Keratinocyte (primary cell): ENCODE measurements at regions not wholly inside any gene's neighbourhood (a gene's known extent, or its start where the extent isn't known, plus 50 kb on each side); places are given as distances from the start of the nearest gene placed in this dataset.
A peak's percentile ranks its signal among the peaks of the same experiment; 100 is the strongest.
"Not testable (repeated sequence)": the region's sequence is repeated elsewhere in the genome, so short reads cannot be mapped to it uniquely, and the experiment has no call there.

Source experiments
- DNase-seq: peaks from one replicate; pipeline ENCODE4 v3.0.0-alpha.2; 2011; ENCODE audit warnings: low read depth, missing footprints, low spot score
- FAIRE-seq: peaks from 2 replicates; lab custom pipeline; 2011; peaks lifted over from hg19 to GRCh38; lab: Jason Lieb, UNC
- H2AFZ ChIP-seq: 2 replicates; pipeline ENCODE4 v1.6.0; 2012; ENCODE audit warnings: low read length, control low read depth, inconsistent platforms; ENCODE audit not compliant: control insufficient read depth
- H3K27ac ChIP-seq: 2 replicates; pipeline ENCODE4 v1.5.1; 2011; ENCODE audit warnings: low read length; ENCODE audit not compliant: control insufficient read depth, insufficient read depth
- H3K27me3 ChIP-seq: 3 replicates; pipeline ENCODE4 v1.6.0; 2011; ENCODE audit warnings: low read length; ENCODE audit not compliant: control insufficient read depth, insufficient read depth; ENCODE audit errors: extremely low read depth
- H3K36me3 ChIP-seq, 2 experiments: 2 replicates in 1 of 2; 3 replicates in 1 of 2; pipeline ENCODE4 v1.5.1; 2011; ENCODE audit warnings: low read length in 2 of 2, mild to moderate bottlenecking in 1 of 2; ENCODE audit not compliant: control insufficient read depth in 2 of 2, insufficient read depth in 2 of 2; ENCODE audit errors: extremely low read depth in 1 of 2
- H3K4me1 ChIP-seq: 3 replicates; pipeline ENCODE4 v1.5.1; 2011; ENCODE audit warnings: low read length; ENCODE audit not compliant: control insufficient read depth, insufficient read depth; ENCODE audit errors: extremely low read depth
- H3K4me2 ChIP-seq: 3 replicates; pipeline ENCODE4 v1.6.0; 2011; ENCODE audit warnings: low read depth, low read length; ENCODE audit not compliant: control insufficient read depth, insufficient read depth; ENCODE audit errors: extremely low read depth
- H3K4me3 ChIP-seq, 3 experiments: fragments of 200-600 bp in 1 of 3; sonication (generic) in 1 of 3; 2 replicates in 2 of 3; 3 replicates in 1 of 3; pipeline ENCODE4 v1.5.1; 2011 to 2016; ENCODE audit warnings: low read length in 3 of 3, mild to moderate bottlenecking in 3 of 3, control low read depth in 2 of 3, inconsistent platforms in 1 of 3, low read depth in 1 of 3, mixed read lengths in 1 of 3, mixed run types in 1 of 3, moderate library complexity in 1 of 3; ENCODE audit not compliant: control insufficient read depth in 2 of 3, insufficient read depth in 2 of 3; ENCODE audit errors: extremely low read depth in 1 of 3
- H3K79me2 ChIP-seq: 2 replicates; pipeline ENCODE4 v1.6.0; 2012; ENCODE audit warnings: low read length; ENCODE audit not compliant: control insufficient read depth, insufficient read depth
- H3K9ac ChIP-seq: 3 replicates; pipeline ENCODE4 v1.6.0; 2011; ENCODE audit warnings: low read length; ENCODE audit not compliant: control insufficient read depth, insufficient read depth; ENCODE audit errors: extremely low read depth
- H3K9me1 ChIP-seq: 3 replicates; pipeline ENCODE4 v1.6.0; 2011; ENCODE audit warnings: low read length; ENCODE audit not compliant: control insufficient read depth, insufficient read depth; ENCODE audit errors: extremely low read depth
- H3K9me3 ChIP-seq: 2 replicates; pipeline ENCODE4 v1.5.1; 2012; ENCODE audit warnings: low read depth, low read length; ENCODE audit not compliant: control insufficient read depth
- H4K20me1 ChIP-seq: 3 replicates; pipeline ENCODE4 v1.6.0; 2011; ENCODE audit warnings: low read length; ENCODE audit not compliant: control insufficient read depth, insufficient read depth; ENCODE audit errors: extremely low read depth
- EZH2 ChIP-seq: IDR thresholded peaks from one replicate; pipeline ENCODE4 v1.6.1; 2012; ENCODE audit warnings: inconsistent platforms, mild to moderate bottlenecking, low read length, moderate library complexity
- dilution Hi-C: fragments of 300-500 bp; cut with MboI; formaldehyde crosslinking; loops from one replicate; pipeline ENCODE4 v1.7.0; 2020; ENCODE audit warnings: low sequenced_read_pairs; ENCODE audit not compliant: extremely low pct_ligation_motif_present
- TF ChIP-seq, protein P1 (sequence below), 3 experiments: IDR thresholded peaks in 1 of 3; conservative IDR thresholded peaks in 1 of 3; optimal IDR thresholded peaks in 1 of 3; 2 replicates in 2 of 3; 3 replicates in 1 of 3; pipeline versions ENCODE3 to v1.5.1; 2011; ENCODE audit warnings: low read length in 3 of 3, mild to moderate bottlenecking in 3 of 3, moderate library complexity in 2 of 3, control low read depth in 1 of 3, inconsistent platforms in 1 of 3; ENCODE audit not compliant: insufficient read depth in 2 of 3; ENCODE audit errors: extremely low read depth in 1 of 3

- H3K4me1 ChIP-seq: no peaks in the 10 kb centered on the region
- dilution Hi-C loops: no loop called here
- TF ChIP-seq EZH2: no peak
- TF ChIP-seq, protein P1, sequence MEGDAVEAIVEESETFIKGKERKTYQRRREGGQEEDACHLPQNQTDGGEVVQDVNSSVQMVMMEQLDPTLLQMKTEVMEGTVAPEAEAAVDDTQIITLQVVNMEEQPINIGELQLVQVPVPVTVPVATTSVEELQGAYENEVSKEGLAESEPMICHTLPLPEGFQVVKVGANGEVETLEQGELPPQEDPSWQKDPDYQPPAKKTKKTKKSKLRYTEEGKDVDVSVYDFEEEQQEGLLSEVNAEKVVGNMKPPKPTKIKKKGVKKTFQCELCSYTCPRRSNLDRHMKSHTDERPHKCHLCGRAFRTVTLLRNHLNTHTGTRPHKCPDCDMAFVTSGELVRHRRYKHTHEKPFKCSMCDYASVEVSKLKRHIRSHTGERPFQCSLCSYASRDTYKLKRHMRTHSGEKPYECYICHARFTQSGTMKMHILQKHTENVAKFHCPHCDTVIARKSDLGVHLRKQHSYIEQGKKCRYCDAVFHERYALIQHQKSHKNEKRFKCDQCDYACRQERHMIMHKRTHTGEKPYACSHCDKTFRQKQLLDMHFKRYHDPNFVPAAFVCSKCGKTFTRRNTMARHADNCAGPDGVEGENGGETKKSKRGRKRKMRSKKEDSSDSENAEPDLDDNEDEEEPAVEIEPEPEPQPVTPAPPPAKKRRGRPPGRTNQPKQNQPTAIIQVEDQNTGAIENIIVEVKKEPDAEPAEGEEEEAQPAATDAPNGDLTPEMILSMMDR (optimal IDR thresholded peaks at IDR 0.05 in 1 of 3, IDR thresholded peaks at IDR 0.05 in 1 of 3, conservative IDR thresholded peaks at IDR 0.05 in 1 of 3; ENCODE audit: extremely low read depth in 1 of 3, insufficient read depth in 2 of 3, low read length in 3 of 3): no peak
- no peaks in the 10 kb centered on the region for H3K79me2 ChIP-seq
- no peaks in the 10 kb centered on the region for H3K9me3 ChIP-seq
- H3K27me3 ChIP-seq: no peaks in the 10 kb centered on the region
- no peak for FAIRE-seq
- H3K36me3 ChIP-seq: no peaks in the 10 kb centered on the region
- H3K9me1 ChIP-seq: no peaks in the 10 kb centered on the region
- no peak overlapping the region for H3K4me2 ChIP-seq
- DNase-seq: no peak
- H2AFZ ChIP-seq: peak overlapping the region; percentile 44
- no peak overlapping the region for H3K27ac ChIP-seq
- H3K4me3 ChIP-seq: no peak overlapping the region
- H4K20me1 ChIP-seq: no peaks in the 10 kb centered on the region
- no peak overlapping the region for H3K9ac ChIP-seq
These were observed 118.9 kb upstream of the SMLR1 start for GRCh38 chr6:130708338-130708737.

- H3K79me2 ChIP-seq, H3K4me3 ChIP-seq, H3K27ac ChIP-seq, H3K9me3 ChIP-seq, H3K9ac ChIP-seq, H3K9me1 ChIP-seq, H3K27me3 ChIP-seq, H3K4me1 ChIP-seq, dilution Hi-C loops, FAIRE-seq, H2AFZ ChIP-seq, H3K36me3 ChIP-seq, H3K4me2 ChIP-seq, DNase-seq, H4K20me1 ChIP-seq: not testable (repeated sequence)
These were observed 115.6 kb upstream of the SMLR1 start for GRCh38 chr6:130711641-130712040.

- Histone ChIP-seq H3K27me3 (no peaks in the 10 kb centered on the region), H3K4me3 (no peak overlapping the region), H3K79me2 (no peaks in the 10 kb centered on the region), H3K36me3 (no peaks in the 10 kb centered on the region), H3K27ac (no peak overlapping the region), H4K20me1 (no peaks in the 10 kb centered on the region), H3K9ac (no peak overlapping the region), H2AFZ (no peak overlapping the region), H3K4me2 (no peak overlapping the region), H3K9me1 (no peaks in the 10 kb centered on the region), H3K9me3 (no peaks in the 10 kb centered on the region), H3K4me1 (no peaks in the 10 kb centered on the region)
- FAIRE-seq: no peak
- dilution Hi-C loops: no loop called here
- TF ChIP-seq, protein P1 (optimal IDR thresholded peaks at IDR 0.05 in 1 of 3, IDR thresholded peaks at IDR 0.05 in 1 of 3, conservative IDR thresholded peaks at IDR 0.05 in 1 of 3; ENCODE audit: extremely low read depth in 1 of 3, insufficient read depth in 2 of 3, low read length in 3 of 3): no peak
- no peak for TF ChIP-seq EZH2
- DNase-seq: no peak
These were observed 114.1 kb upstream of the SMLR1 start for GRCh38 chr6:130713144-130713543.
